ENCODE measurements at regions not wholly inside any gene's neighbourhood (a gene's known extent, or its start where the extent isn't known, plus 50 kb on each side); places are given as distances from the start of the nearest gene placed in this dataset.

DNA sequence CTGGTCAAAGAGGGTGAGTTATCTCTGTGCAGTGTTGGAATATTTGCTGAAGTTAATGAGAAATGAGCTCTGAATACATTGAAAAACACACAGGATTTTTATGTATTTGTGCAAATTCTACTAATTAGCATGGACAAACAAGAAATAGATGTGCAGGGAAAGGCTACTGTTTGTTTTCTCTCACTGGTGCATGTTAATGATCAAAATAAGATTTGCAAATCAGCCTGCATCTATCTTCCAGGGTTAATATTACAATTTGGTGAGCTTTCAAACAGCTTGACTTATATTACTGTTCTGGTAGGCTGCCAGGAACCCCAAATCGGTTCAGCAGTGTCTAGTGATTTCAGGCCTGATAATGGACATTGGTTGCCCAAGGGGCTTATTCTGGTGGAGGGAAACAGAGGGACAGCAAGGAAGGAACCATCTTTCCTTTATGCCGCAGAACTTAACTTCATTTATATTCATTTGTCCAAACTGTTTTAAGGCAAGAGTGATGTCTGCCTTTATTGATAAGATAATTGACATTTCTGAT is 93.8 kb upstream of the REG3A start (continued):
- TF ChIP-seq, protein P1, sequence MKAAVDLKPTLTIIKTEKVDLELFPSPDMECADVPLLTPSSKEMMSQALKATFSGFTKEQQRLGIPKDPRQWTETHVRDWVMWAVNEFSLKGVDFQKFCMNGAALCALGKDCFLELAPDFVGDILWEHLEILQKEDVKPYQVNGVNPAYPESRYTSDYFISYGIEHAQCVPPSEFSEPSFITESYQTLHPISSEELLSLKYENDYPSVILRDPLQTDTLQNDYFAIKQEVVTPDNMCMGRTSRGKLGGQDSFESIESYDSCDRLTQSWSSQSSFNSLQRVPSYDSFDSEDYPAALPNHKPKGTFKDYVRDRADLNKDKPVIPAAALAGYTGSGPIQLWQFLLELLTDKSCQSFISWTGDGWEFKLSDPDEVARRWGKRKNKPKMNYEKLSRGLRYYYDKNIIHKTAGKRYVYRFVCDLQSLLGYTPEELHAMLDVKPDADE (IDR thresholded peaks at IDR 0.05): no peak
- TF ChIP-seq ZNF114 (CRISPR knock-in tag; IDR thresholded peaks at IDR 0.05) (no peak), EZH2 (IDR thresholded peaks at IDR 0.05; ENCODE audit: low read depth, unreplicated experiment) (no peak), EZH2phosphoT487 (IDR thresholded peaks at IDR 0.05; ENCODE audit: unreplicated experiment) (no peak)

DNA sequence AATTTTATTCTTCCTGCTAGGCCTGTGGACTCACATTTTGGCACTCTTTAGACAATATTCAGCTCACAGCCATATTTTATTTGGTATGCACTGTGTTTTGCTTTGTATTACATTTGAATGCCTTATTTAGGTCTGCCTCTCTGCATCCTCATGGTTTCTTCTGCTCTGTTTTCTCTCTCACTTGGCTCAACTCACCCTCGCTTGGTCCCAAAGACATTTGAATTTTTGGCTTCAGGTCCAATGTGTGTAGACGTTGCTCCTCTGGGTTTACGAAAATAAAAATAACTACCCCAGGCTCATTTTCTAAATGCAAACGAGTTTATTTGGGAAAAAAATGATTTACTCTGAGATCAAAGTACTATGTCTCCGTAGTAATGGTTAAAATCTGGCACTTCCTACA is 91.1 kb upstream of the REG3A start:
- peaks cover 2% of the 10 kb centered on the region for H3K27me3 Mint-ChIP-seq (ENCODE audit: insufficient read depth, low read depth, poor library complexity)

More for the DNA sequence above, 91.1 kb upstream of the REG3A start:
- Mint-ChIP-seq H3K4me3 (no peak overlapping the region), H3K36me3 (ENCODE audit: low read depth) (no peaks in the 10 kb centered on the region), H3K9me3 (no peaks in the 10 kb centered on the region), H3K27ac (no peak overlapping the region), H3K4me1 (no peaks in the 10 kb centered on the region)
- H3K4me1 ChIP-seq (ENCODE audit: insufficient read depth): no peaks in the 10 kb centered on the region
- no peaks in the 10 kb centered on the region for H3K79me2 ChIP-seq (replicated peaks; ENCODE audit: insufficient read depth)
- no peaks in the 10 kb centered on the region for H3F3A ChIP-seq (replicated peaks; ENCODE audit: low read depth)
- H3K27me3 ChIP-seq (ENCODE audit: insufficient read depth): no peaks in the 10 kb centered on the region
- H3K9me2 ChIP-seq (ENCODE audit: insufficient read depth): peaks cover 2% of the 10 kb centered on the region; the same call in 1 of the 2 replicates
- no peak overlapping the region; the same call in 1 of the 2 replicates for H2AFZ ChIP-seq
- no peak for ATAC-seq
- no peak overlapping the region for H3K4me3 ChIP-seq
- no peak for DNase-seq (ENCODE audit: low spot score)
- no peak overlapping the region for H3K27ac ChIP-seq (ENCODE audit: low read depth)
- no peaks in the 10 kb centered on the region; the same call in 1 of the 2 replicates for H4K20me1 ChIP-seq (replicated peaks; ENCODE audit: insufficient read depth)
- TF ChIP-seq, protein P2, sequence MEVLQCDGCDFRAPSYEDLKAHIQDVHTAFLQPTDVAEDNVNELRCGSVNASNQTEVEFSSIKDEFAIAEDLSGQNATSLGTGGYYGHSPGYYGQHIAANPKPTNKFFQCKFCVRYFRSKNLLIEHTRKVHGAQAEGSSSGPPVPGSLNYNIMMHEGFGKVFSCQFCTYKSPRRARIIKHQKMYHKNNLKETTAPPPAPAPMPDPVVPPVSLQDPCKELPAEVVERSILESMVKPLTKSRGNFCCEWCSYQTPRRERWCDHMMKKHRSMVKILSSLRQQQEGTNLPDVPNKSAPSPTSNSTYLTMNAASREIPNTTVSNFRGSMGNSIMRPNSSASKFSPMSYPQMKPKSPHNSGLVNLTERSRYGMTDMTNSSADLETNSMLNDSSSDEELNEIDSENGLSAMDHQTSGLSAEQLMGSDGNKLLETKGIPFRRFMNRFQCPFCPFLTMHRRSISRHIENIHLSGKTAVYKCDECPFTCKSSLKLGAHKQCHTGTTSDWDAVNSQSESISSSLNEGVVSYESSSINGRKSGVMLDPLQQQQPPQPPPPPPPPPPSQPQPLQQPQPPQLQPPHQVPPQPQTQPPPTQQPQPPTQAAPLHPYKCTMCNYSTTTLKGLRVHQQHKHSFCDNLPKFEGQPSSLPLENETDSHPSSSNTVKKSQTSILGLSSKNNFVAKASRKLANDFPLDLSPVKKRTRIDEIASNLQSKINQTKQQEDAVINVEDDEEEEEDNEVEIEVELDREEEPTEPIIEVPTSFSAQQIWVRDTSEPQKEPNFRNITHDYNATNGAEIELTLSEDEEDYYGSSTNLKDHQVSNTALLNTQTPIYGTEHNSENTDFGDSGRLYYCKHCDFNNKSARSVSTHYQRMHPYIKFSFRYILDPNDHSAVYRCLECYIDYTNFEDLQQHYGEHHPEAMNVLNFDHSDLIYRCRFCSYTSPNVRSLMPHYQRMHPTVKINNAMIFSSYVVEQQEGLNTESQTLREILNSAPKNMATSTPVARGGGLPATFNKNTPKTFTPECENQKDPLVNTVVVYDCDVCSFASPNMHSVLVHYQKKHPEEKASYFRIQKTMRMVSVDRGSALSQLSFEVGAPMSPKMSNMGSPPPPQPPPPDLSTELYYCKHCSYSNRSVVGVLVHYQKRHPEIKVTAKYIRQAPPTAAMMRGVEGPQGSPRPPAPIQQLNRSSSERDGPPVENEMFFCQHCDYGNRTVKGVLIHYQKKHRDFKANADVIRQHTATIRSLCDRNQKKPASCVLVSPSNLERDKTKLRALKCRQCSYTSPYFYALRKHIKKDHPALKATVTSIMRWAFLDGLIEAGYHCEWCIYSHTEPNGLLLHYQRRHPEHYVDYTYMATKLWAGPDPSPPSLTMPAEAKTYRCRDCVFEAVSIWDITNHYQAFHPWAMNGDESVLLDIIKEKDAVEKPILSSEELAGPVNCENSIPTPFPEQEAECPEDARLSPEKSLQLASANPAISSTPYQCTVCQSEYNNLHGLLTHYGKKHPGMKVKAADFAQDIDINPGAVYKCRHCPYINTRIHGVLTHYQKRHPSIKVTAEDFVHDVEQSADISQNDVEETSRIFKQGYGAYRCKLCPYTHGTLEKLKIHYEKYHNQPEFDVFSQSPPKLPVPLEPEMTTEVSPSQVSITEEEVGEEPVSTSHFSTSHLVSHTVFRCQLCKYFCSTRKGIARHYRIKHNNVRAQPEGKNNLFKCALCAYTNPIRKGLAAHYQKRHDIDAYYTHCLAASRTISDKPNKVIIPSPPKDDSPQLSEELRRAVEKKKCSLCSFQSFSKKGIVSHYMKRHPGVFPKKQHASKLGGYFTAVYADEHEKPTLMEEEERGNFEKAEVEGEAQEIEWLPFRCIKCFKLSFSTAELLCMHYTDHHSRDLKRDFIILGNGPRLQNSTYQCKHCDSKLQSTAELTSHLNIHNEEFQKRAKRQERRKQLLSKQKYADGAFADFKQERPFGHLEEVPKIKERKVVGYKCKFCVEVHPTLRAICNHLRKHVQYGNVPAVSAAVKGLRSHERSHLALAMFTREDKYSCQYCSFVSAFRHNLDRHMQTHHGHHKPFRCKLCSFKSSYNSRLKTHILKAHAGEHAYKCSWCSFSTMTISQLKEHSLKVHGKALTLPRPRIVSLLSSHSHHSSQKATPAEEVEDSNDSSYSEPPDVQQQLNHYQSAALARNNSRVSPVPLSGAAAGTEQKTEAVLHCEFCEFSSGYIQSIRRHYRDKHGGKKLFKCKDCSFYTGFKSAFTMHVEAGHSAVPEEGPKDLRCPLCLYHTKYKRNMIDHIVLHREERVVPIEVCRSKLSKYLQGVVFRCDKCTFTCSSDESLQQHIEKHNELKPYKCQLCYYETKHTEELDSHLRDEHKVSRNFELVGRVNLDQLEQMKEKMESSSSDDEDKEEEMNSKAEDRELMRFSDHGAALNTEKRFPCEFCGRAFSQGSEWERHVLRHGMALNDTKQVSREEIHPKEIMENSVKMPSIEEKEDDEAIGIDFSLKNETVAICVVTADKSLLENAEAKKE (CRISPR knock-in tag; IDR thresholded peaks at IDR 0.05): no peak
- TF ChIP-seq, protein P3, sequence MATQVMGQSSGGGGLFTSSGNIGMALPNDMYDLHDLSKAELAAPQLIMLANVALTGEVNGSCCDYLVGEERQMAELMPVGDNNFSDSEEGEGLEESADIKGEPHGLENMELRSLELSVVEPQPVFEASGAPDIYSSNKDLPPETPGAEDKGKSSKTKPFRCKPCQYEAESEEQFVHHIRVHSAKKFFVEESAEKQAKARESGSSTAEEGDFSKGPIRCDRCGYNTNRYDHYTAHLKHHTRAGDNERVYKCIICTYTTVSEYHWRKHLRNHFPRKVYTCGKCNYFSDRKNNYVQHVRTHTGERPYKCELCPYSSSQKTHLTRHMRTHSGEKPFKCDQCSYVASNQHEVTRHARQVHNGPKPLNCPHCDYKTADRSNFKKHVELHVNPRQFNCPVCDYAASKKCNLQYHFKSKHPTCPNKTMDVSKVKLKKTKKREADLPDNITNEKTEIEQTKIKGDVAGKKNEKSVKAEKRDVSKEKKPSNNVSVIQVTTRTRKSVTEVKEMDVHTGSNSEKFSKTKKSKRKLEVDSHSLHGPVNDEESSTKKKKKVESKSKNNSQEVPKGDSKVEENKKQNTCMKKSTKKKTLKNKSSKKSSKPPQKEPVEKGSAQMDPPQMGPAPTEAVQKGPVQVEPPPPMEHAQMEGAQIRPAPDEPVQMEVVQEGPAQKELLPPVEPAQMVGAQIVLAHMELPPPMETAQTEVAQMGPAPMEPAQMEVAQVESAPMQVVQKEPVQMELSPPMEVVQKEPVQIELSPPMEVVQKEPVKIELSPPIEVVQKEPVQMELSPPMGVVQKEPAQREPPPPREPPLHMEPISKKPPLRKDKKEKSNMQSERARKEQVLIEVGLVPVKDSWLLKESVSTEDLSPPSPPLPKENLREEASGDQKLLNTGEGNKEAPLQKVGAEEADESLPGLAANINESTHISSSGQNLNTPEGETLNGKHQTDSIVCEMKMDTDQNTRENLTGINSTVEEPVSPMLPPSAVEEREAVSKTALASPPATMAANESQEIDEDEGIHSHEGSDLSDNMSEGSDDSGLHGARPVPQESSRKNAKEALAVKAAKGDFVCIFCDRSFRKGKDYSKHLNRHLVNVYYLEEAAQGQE (IDR thresholded peaks at IDR 0.05; ENCODE audit: unreplicated experiment): no peak
- TF ChIP-seq, protein P1 (IDR thresholded peaks at IDR 0.05): no peak
- TF ChIP-seq JUNB (IDR thresholded peaks at IDR 0.05; ENCODE audit: unreplicated experiment): no peak
- no peak for TF ChIP-seq STAT1 (IDR thresholded peaks at IDR 0.05; ENCODE audit: unreplicated experiment)
- H3K4me2 ChIP-seq: no peak overlapping the region
- H3K36me3 ChIP-seq (ENCODE audit: insufficient read depth): no peaks in the 10 kb centered on the region
